KMS-11 (cell line): ENCODE measurements at regions not wholly inside any gene's neighbourhood (a gene's known extent, or its start where the extent isn't known, plus 50 kb on each side); places are given as distances from the start of the nearest gene placed in this dataset.

ENCODE experiments used
- H2AFZ ChIP-seq: fragments of 200-600 bp; sonication (generic); 2 replicates; pipeline ENCODE4 v1.6.1; 2016; ENCODE audit warnings: antibody characterized with exemption, mixed run types, low read depth
- H3K27ac ChIP-seq: fragments of 200-600 bp; sonication (generic); 2 replicates; pipeline ENCODE4 v1.6.1; 2016; ENCODE audit warnings: mild to moderate bottlenecking, mixed run types
- H3K27me3 ChIP-seq: fragments of 200-600 bp; sonication (generic); 2 replicates; pipeline ENCODE4 v1.6.1; 2017; ENCODE audit warnings: mild to moderate bottlenecking, low read depth, mixed run types, moderate library complexity; ENCODE audit not compliant: insufficient read depth
- H3K36me3 ChIP-seq: fragments of 200-600 bp; sonication (generic); 2 replicates; pipeline ENCODE4 v1.6.1; 2017; ENCODE audit warnings: mild to moderate bottlenecking, mixed run types; ENCODE audit not compliant: insufficient read depth
- H3K4me1 ChIP-seq: fragments of 200-600 bp; sonication (generic); 2 replicates; pipeline ENCODE4 v1.6.1; 2016; ENCODE audit warnings: mild to moderate bottlenecking, low read depth, mixed run types; ENCODE audit not compliant: poor library complexity, severe bottlenecking
- H3K4me2 ChIP-seq: fragments of 200-600 bp; sonication (generic); 2 replicates; pipeline ENCODE4 v1.7.0; 2016; ENCODE audit warnings: mild to moderate bottlenecking, mixed run types
- H3K4me3 ChIP-seq: fragments of 200-600 bp; sonication (generic); IDR thresholded peaks from 2 replicates; pipeline ENCODE4 v1.6.1; 2017; ENCODE audit warnings: low read depth, low read length, mixed read lengths; ENCODE audit not compliant: insufficient read depth
- H3K79me2 ChIP-seq: fragments of 200-600 bp; sonication (generic); 2 replicates; pipeline ENCODE4 v1.6.1; 2016; ENCODE audit warnings: low read depth, mixed run types; ENCODE audit not compliant: insufficient read depth
- H3K9ac ChIP-seq: fragments of 200-600 bp; sonication (generic); 2 replicates; pipeline ENCODE4 v1.6.1; 2016; ENCODE audit warnings: mild to moderate bottlenecking, mixed run types
- H4K20me1 ChIP-seq: fragments of 200-600 bp; sonication (generic); 2 replicates; pipeline ENCODE4 v1.6.1; 2016; ENCODE audit warnings: mild to moderate bottlenecking, mixed run types; ENCODE audit not compliant: insufficient read depth
- CTCF ChIP-seq: fragments of 200-600 bp; sonication (generic); conservative IDR thresholded peaks from 2 replicates; pipeline ENCODE4 v1.6.1; 2017; ENCODE audit warnings: low read depth, mild to moderate bottlenecking, antibody characterized with exemption, low read length, moderate library complexity, mixed read lengths

GRCh38 chr4:32073542-32073941, 1353.4 kb downstream of the PCDH7 start:
- Histone ChIP-seq H2AFZ (no peak overlapping the region), H3K4me1 (no peaks in the 10 kb centered on the region)

GRCh38 chr4:32087211-32087610, 1367.0 kb downstream of the PCDH7 start:
- no peaks in the 10 kb centered on the region for H4K20me1 ChIP-seq
- H3K4me2 ChIP-seq: no peak overlapping the region
- no peak overlapping the region for H2AFZ ChIP-seq
- no peak overlapping the region for H3K9ac ChIP-seq
- H3K79me2 ChIP-seq: no peaks in the 10 kb centered on the region
- H3K36me3 ChIP-seq: no peaks in the 10 kb centered on the region
- H3K4me3 ChIP-seq: no peak overlapping the region
- H3K27me3 ChIP-seq: no peaks in the 10 kb centered on the region
- no peak for TF ChIP-seq CTCF
- no peak overlapping the region for H3K27ac ChIP-seq
- H3K4me1 ChIP-seq: no peaks in the 10 kb centered on the region

More at GRCh38 chr4:32073542-32073941, 1353.4 kb downstream of the PCDH7 start:
- H3K36me3 ChIP-seq: no peaks in the 10 kb centered on the region
- no peaks in the 10 kb centered on the region for H3K79me2 ChIP-seq
- no peaks in the 10 kb centered on the region for H4K20me1 ChIP-seq
- H3K9ac ChIP-seq: no peak overlapping the region
- no peaks in the 10 kb centered on the region for H3K27me3 ChIP-seq
- no peak overlapping the region for H3K4me2 ChIP-seq
- H3K27ac ChIP-seq: no peak overlapping the region
- no peak overlapping the region for H3K4me3 ChIP-seq
- no peak for TF ChIP-seq CTCF

GRCh38 chr4:32094987-32095386, 1374.8 kb downstream of the PCDH7 start:
- Histone ChIP-seq H3K79me2 (no peaks in the 10 kb centered on the region), H4K20me1 (no peaks in the 10 kb centered on the region), H3K27ac (no peak overlapping the region), H3K4me2 (no peak overlapping the region), H3K27me3 (no peaks in the 10 kb centered on the region), H3K9ac (no peak overlapping the region), H3K4me1 (no peaks in the 10 kb centered on the region), H2AFZ (no peak overlapping the region), H3K4me3 (no peak overlapping the region), H3K36me3 (no peaks in the 10 kb centered on the region)
- TF ChIP-seq CTCF: no peak

GRCh38 chr4:32102896-32103295, 1382.7 kb downstream of the PCDH7 start:
- Histone ChIP-seq H3K9ac (no peak overlapping the region), H3K79me2 (no peaks in the 10 kb centered on the region), H3K4me1 (no peaks in the 10 kb centered on the region), H3K4me2 (no peak overlapping the region), H2AFZ (no peak overlapping the region), H3K27me3 (no peaks in the 10 kb centered on the region), H3K36me3 (no peaks in the 10 kb centered on the region), H3K4me3 (no peak overlapping the region), H3K27ac (no peak overlapping the region), H4K20me1 (no peaks in the 10 kb centered on the region)
- TF ChIP-seq CTCF: no peak
